ENCODE measurements at regions not wholly inside any gene's neighbourhood (a gene's known extent, or its start where the extent isn't known, plus 50 kb on each side); places are given as distances from the start of the nearest gene placed in this dataset.

DNA sequence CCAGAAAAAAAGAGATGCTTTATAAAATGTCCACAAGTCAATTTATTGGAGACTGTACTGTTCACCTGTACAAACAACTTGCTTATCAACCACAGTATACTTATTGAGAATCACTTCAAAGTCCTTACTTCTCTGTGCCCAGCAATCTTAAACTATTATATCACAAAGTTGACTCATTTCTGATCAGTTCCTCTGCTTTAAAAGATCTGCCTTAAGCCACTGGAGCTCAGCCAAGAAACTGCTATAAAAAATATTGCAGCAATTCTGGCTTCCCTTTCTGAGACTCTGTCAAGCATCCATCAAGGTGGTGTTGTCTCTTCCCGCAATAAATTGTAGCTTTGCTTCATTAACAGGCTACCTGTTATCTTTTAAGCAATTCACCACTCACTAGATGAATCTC, 375.2 kb upstream of the SPHKAP start:
- no peak for TF ChIP-seq JUND (IDR thresholded peaks at IDR 0.05; ENCODE audit: low read depth)
- no peak for DNase-seq (ENCODE audit: low read depth in 1 of 2, low spot score in 1 of 2)
- in situ Hi-C loops (cut with HindIII; ENCODE audit: low pct_unique_long_range_greater_than_20kb, low sequenced_read_pairs) = no loop called here

- no peak for DNase-seq (ENCODE audit: low read depth in 1 of 2, low spot score in 1 of 2)
- TF ChIP-seq JUND (IDR thresholded peaks at IDR 0.05; ENCODE audit: low read depth) = no peak
- in situ Hi-C loops (cut with HindIII; ENCODE audit: low pct_unique_long_range_greater_than_20kb, low sequenced_read_pairs) = no loop called here
Measured at GRCh38 chr2:228549441-228550007, 368.0 kb upstream of the SPHKAP start.

GRCh38 chr2:228548230-228548629, 366.7 kb upstream of the SPHKAP start:
- DNase-seq (ENCODE audit: low read depth in 1 of 2, low spot score in 1 of 2) = no peak
- in situ Hi-C loops (cut with HindIII; ENCODE audit: low pct_unique_long_range_greater_than_20kb, low sequenced_read_pairs) = no loop called here
- TF ChIP-seq JUND (IDR thresholded peaks at IDR 0.05; ENCODE audit: low read depth) = no peak

DNA sequence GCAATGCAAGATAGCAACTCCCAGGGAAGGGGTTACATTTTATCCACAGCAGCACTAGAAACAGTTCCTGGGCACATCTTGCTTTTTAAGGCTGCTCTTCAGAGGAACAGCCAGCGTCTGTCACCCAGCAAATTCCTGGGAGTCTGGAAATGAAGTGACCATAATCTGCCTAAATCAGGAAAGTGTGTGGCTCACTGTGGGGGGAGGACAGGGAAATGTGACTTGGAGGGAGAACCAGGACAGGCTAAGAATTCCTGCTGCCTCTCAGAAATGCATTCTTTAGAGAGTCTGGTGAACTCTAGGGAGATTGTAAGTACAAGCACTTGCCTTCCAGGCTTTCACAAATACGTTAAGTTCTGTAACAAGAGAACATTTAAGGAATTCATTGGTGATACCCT, 364.3 kb upstream of the SPHKAP start:
- TF ChIP-seq JUND (IDR thresholded peaks at IDR 0.05; ENCODE audit: low read depth) = no peak
- DNase-seq (ENCODE audit: low read depth in 1 of 2, low spot score in 1 of 2) = no peak
- in situ Hi-C loops (cut with HindIII; ENCODE audit: low pct_unique_long_range_greater_than_20kb, low sequenced_read_pairs) = no loop called here

GRCh38 chr2:228545041-228545747, 363.7 kb upstream of the SPHKAP start:
- in situ Hi-C loops (cut with HindIII; ENCODE audit: low pct_unique_long_range_greater_than_20kb, low sequenced_read_pairs) = no loop called here
- no peak for TF ChIP-seq JUND (IDR thresholded peaks at IDR 0.05; ENCODE audit: low read depth)

DNA sequence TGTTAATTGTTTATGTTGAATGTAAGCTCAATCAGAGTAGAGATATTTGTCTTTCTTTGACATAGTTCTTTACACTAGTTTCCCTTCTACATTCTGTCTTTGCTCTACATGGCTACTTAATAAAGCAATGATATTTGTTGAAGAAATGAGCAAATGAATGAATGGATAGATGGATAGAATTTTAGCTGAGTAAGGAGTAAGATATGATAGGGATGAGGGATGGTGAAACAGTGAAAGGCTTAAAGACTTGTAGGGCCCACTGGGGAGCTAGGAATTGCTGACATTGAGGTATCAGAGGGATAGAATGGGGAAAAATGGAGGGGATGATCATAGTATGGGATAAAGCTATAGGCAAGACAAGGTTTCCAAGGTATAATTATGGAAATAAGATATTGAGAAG, 361.6 kb upstream of the SPHKAP start:
- DNase-seq (ENCODE audit: low read depth in 1 of 2, low spot score in 1 of 2) = no peak
- TF ChIP-seq JUND (IDR thresholded peaks at IDR 0.05; ENCODE audit: low read depth) = no peak
- in situ Hi-C loops (cut with HindIII; ENCODE audit: low pct_unique_long_range_greater_than_20kb, low sequenced_read_pairs) = no loop called here

More at GRCh38 chr2:228545041-228545747, 363.7 kb upstream of the SPHKAP start:
- no peak for DNase-seq (ENCODE audit: low read depth in 1 of 2, low spot score in 1 of 2)

- no peak for TF ChIP-seq JUND (IDR thresholded peaks at IDR 0.05; ENCODE audit: low read depth)
- in situ Hi-C loops (cut with HindIII; ENCODE audit: low pct_unique_long_range_greater_than_20kb, low sequenced_read_pairs) = no loop called here
- DNase-seq (ENCODE audit: low read depth in 1 of 2, low spot score in 1 of 2) = no peak
Measured at GRCh38 chr2:228542277-228542676, 360.8 kb upstream of the SPHKAP start.

GRCh38 chr2:228541789-228542188, 360.3 kb upstream of the SPHKAP start:
- in situ Hi-C loops (cut with HindIII; ENCODE audit: low pct_unique_long_range_greater_than_20kb, low sequenced_read_pairs) = no loop called here
- DNase-seq (ENCODE audit: low read depth in 1 of 2, low spot score in 1 of 2) = no peak
- TF ChIP-seq JUND (IDR thresholded peaks at IDR 0.05; ENCODE audit: low read depth) = no peak

- in situ Hi-C loops (cut with HindIII; ENCODE audit: low pct_unique_long_range_greater_than_20kb, low sequenced_read_pairs) = no loop called here
- DNase-seq (ENCODE audit: low read depth in 1 of 2, low spot score in 1 of 2) = no peak
- TF ChIP-seq JUND (IDR thresholded peaks at IDR 0.05; ENCODE audit: low read depth) = no peak
Measured at GRCh38 chr2:228540976-228541375, 359.5 kb upstream of the SPHKAP start.

- in situ Hi-C loops (cut with HindIII; ENCODE audit: low pct_unique_long_range_greater_than_20kb, low sequenced_read_pairs) = no loop called here
- no peak for TF ChIP-seq JUND (IDR thresholded peaks at IDR 0.05; ENCODE audit: low read depth)
- peak in 1 of 2 experiments; percentile 19 for DNase-seq (ENCODE audit: low read depth in 1 of 2, low spot score in 1 of 2)
Measured at GRCh38 chr2:228535396-228535795, 353.9 kb upstream of the SPHKAP start.

DNA sequence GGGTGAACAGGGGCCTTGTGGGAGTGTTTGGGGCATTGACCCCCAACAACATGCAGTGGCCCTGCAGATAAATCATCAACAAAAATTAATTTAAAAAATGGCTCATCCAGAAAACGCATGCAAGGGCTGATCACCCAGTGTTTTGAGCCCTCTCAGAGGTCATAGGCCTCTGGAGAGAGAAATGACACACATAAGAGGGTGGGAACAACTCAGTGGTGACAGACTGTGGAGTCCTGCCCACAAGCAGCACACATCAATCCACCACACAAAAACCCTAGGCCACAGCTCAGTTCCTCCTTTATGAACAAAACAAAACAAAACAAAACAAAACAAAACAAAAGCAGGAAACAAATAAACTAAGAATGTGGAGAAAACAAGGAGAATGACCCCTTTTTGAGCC, 351.7 kb upstream of the SPHKAP start:
- in situ Hi-C loops (cut with HindIII; ENCODE audit: low pct_unique_long_range_greater_than_20kb, low sequenced_read_pairs) = no loop called here

DNA sequence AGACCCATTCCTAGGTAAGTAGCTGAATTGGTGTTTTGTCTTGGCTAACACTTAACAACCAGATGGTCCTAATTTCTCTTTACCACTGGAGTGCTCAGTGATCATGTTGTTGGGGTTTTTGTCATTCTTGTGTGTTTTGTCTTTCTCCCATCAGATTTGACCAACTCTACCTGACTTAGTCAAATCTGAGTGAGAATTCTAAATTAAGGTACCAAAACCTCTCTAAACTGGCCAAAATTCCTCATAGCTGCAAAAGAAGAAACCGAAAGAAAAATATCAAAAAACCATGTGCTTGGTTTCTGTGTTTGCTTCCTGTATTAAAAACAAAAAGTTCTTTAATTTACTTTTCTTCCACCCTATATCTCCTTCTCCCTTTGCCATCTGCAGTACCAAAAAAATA, 350.7 kb upstream of the SPHKAP start:
- no peak for DNase-seq (ENCODE audit: low read depth in 1 of 2, low spot score in 1 of 2)
- TF ChIP-seq JUND (IDR thresholded peaks at IDR 0.05; ENCODE audit: low read depth) = no peak
- in situ Hi-C loops (cut with HindIII; ENCODE audit: low pct_unique_long_range_greater_than_20kb, low sequenced_read_pairs) = no loop called here

More for the DNA sequence above, 351.7 kb upstream of the SPHKAP start:
- no peak for TF ChIP-seq JUND (IDR thresholded peaks at IDR 0.05; ENCODE audit: low read depth)
- no peak for DNase-seq (ENCODE audit: low read depth in 1 of 2, low spot score in 1 of 2)

DNA sequence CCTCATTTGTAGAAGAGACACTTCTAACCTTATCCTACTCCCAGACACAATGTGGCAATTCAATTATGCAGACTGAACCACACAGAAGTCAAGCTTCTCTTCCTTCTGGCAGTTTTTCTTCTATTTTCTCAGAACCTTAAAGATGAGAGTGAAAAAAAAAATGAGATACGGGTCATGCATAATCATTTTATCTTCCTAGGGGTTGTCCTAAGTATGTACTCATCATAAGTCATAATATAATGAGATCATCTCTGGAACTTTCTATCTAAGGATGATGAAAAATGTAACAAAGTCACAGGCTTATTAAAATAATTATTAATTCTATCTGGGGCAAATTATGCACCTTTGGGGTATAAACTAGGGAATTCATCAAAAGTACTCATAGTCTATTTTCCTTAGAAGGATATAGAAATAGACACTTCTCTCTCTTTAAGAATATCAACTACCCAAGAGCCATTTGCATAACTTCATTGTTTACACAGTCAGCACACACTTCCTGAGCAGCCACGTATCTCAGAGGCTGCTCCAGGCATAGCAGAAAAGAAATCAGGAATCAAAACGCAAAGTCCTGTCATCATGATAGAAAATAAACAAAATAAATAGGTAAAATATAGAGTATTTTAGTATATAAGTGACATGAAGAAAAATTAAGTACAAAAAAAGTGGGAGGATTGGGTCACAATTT, 345.9 kb upstream of the SPHKAP start:
- no peak for TF ChIP-seq JUND (IDR thresholded peaks at IDR 0.05; ENCODE audit: low read depth)

More for the DNA sequence above, 345.9 kb upstream of the SPHKAP start:
- in situ Hi-C loops (cut with HindIII; ENCODE audit: low pct_unique_long_range_greater_than_20kb, low sequenced_read_pairs) = no loop called here
- DNase-seq (ENCODE audit: low read depth in 1 of 2, low spot score in 1 of 2) = no peak

Measured in T47D (cell line).